ENCODE measurements at regions not wholly inside any gene's neighbourhood (a gene's known extent, or its start where the extent isn't known, plus 50 kb on each side); places are given as distances from the start of the nearest gene placed in this dataset.

DNA sequence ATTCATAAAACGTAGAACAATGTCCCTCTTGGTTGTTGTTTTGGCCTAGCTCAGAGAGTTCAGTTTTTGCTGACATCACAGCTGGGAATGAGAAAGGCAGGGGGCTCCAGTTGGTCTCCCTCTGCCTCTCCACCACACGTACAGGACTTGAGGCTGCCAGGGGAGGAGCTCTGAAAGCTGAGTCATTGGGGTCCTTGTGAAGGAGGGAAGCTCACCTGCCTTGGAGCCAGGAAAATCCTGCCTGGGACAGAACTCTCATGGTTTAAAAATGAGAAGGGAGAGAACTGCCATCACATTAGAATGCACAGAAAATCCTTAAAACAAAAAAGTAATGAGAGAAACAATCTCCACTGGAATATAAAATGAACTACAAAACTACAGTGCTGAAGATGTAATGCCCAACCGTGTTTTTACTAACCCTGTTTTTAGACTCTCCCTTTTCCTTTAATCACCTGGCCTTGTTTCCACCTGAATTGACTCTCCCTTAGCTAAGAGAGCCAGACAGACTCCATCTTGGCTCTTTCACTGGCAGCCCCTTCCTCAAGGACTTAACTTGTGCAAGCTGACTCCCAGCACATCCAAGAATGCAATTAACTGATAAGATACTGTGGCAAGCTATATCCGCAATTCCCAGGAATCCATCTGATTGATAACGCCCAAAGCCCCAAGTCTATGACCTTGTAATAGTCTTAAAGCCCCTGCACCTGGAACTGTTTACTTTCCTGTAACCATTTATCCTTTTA lies 58.6 kb upstream of the TARP start:
- peak in 1 of 2 experiments; percentile 14 for DNase-seq

DNA sequence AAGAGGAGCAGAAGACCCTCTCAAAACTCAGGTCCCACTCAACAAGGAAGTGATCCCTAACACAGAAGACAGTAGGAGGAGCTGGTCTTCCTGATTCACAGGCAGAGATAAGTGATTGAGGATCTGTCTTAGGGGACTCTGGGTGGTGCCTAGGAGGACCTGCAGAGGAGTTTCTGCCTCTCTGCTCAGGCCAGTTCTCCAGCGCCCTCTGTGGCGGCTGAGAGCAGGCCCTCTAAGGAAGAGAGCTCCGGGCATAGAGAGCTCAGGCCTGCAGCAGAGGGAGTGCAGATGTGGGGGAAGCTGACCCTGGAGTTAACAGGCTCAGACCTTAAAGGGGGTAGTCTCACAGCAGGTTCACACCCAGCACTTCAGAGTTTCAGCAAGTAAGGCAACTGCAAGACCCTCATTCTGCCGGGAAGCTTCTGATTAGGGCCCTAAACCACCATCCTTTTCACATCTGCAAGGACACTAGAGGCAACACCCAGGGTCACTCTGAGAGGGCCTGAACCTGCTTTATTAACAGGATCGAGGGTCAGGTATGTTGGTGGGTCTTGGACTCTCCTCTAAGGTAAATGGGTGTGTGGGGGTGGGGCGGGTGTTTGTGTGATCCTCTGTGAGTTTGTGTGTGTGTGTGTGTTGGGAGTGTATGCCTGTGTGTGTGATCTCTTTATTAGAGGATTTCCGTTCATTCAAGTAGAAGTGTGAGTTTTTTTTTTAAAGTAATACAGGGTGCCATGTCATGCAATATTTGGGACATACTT lies 57.6 kb upstream of the TARP start:
- DNase-seq: no peak

DNA sequence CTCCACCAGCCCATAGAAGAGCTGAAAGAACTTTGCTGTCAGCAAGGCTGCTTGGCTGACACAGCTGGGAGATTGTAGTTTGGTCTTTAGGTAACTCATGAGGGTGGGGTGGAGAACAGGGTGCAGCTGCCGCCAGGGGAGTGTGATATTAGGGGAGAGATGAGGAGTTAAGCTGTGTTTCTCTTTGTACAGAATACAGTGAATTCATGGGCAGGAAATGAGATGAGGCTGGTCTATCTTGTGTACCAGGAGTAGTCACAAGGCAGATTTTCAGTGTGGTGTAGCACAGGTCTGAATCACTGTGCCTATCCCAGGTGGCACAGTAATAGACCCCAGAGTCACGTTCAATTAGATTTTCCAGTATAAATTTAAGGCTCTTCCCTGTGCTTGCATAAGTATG lies 56.6 kb upstream of the TARP start:
- no peak for DNase-seq

DNA sequence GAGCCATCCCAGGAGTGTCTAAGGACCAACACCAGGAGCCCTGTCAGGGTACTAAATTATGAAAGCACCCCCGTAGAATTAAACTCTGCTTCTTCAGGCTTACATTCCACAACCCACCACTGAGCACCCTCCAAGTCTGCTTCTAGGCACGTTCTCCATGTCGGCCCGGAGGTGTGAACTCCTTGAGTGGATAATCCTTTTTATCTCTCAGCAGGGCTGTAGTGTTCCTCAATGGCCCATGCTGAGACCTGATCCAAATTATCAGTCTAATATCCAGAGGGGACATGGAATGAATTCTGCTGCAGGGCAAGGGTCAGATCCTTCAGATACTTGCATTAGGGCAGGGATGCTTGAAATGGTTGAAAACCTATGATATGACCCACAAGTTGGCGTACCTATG lies 55.9 kb upstream of the TARP start:
- DNase-seq: no peak

DNA sequence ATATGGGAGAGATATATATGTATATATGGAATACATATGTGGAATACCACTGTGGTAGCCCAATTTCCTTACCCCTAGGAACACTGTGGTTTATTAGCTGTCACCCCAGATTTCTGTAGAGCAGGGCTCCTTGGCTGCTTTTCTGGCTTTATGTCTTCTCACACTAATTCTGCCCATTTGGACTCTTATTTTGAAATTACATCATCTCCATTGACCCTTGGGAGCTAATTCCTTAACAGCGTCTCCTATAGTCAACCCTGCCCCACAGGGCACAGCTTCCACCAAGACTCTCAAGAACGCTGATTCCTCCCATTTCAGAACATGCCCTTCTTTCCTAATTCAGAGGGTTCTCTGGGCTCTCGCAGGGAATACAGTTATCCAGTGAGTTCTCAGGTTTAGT lies 55.4 kb upstream of the TARP start:
- no peak for DNase-seq

DNA sequence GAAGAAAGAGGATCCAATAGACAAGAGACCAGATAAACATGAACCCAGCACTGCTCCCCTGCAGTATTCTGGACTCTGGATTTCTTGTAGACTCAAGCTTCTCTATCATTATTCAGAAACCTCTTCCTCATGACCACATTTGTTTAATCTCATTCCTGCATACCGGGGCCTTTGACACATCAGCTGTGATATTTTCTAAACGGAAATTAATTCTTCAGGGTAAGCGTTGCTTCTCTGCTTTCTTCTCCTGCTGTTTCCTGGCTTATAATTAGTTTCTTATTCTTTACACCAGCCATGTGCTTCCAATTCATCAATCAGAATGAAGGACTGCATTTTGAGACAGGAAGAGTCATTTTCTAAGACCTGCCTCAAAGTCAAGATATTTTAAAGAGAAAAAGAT lies 54.2 kb upstream of the TARP start:
- no peak for DNase-seq

Measured in SHP77 (cell line).